ENCODE measurements at regions not wholly inside any gene's neighbourhood (a gene's known extent, or its start where the extent isn't known, plus 50 kb on each side); places are given as distances from the start of the nearest gene placed in this dataset.

DNA sequence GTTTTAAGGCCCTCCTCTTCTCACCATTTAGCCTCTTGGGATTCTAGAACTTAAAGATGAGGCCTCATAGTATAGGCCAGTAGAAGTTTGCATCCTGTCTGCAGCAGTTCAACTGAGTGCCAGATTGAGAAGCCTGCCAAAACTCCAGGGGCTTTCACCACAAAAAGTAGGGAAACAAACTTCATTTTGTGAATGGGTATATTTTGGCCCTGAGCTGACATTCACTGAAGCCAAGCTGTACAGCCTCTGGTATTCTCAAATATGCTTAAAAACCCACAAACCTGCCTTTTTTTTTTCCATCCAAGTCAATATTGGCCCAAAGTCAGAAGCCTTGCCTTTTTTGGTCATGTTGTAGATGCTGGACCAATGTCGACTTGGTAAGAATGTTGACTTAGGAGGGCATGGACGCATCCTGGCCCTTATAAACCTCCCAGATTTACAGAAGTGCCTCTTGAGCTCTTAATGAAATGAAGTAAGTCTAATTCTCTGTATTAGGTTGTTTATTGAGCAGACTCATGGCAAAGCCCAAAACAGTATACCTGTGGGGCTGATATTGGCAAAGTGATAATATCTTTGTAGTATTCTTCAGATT is 337.5 kb downstream of the CHRM3 start:
- TF ChIP-seq, protein P1, sequence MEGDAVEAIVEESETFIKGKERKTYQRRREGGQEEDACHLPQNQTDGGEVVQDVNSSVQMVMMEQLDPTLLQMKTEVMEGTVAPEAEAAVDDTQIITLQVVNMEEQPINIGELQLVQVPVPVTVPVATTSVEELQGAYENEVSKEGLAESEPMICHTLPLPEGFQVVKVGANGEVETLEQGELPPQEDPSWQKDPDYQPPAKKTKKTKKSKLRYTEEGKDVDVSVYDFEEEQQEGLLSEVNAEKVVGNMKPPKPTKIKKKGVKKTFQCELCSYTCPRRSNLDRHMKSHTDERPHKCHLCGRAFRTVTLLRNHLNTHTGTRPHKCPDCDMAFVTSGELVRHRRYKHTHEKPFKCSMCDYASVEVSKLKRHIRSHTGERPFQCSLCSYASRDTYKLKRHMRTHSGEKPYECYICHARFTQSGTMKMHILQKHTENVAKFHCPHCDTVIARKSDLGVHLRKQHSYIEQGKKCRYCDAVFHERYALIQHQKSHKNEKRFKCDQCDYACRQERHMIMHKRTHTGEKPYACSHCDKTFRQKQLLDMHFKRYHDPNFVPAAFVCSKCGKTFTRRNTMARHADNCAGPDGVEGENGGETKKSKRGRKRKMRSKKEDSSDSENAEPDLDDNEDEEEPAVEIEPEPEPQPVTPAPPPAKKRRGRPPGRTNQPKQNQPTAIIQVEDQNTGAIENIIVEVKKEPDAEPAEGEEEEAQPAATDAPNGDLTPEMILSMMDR (IDR thresholded peaks at IDR 0.05) = no peak
- TF ChIP-seq POLR2AphosphoS5 (IDR thresholded peaks at IDR 0.05; ENCODE audit: insufficient read depth in 1 of 2, low read depth in 1 of 2) = no peak
- no peak for TF ChIP-seq POLR2A (IDR thresholded peaks at IDR 0.05)

Data from vagina (tissue), 2 donors.